GM12865 (cell line): ENCODE measurements at regions not wholly inside any gene's neighbourhood (a gene's known extent, or its start where the extent isn't known, plus 50 kb on each side); places are given as distances from the start of the nearest gene placed in this dataset.

Experiments used
- DNase-seq: peaks from one replicate; pipeline ENCODE4 v3.0.0; 2010; ENCODE audit warnings: low read depth
- H3K4me3 ChIP-seq: 2 replicates; pipeline ENCODE4 v1.5.1; 2011; ENCODE audit warnings: mild to moderate bottlenecking, low read depth, low read length, control low read depth
- CTCF ChIP-seq: IDR thresholded peaks from 2 replicates; pipeline ENCODE4 v1.5.1; 2011; ENCODE audit warnings: low read length, control low read depth, low read depth, inconsistent platforms; ENCODE audit not compliant: insufficient read depth; ENCODE audit errors: missing control alignments

- TF ChIP-seq CTCF, result no peak
- H3K4me3 ChIP-seq, result no peak overlapping the region
- DNase-seq, result no peak
Measured at GRCh38 chr13:56015919-56016318, 1124.8 kb upstream of the PRR20A start.

GRCh38 chr13:56019606-56020005 is 1121.1 kb upstream of the PRR20A start:
- no peak overlapping the region for H3K4me3 ChIP-seq
- TF ChIP-seq CTCF, result no peak
- no peak for DNase-seq

- no peak for DNase-seq
- no peak for TF ChIP-seq CTCF
- no peak overlapping the region for H3K4me3 ChIP-seq
Measured at GRCh38 chr13:56020425-56020824, 1120.3 kb upstream of the PRR20A start.

- no peak overlapping the region for H3K4me3 ChIP-seq
- no peak for DNase-seq
- TF ChIP-seq CTCF, result no peak
Measured at GRCh38 chr13:56039992-56040391, 1100.7 kb upstream of the PRR20A start.

- H3K4me3 ChIP-seq, result no peak overlapping the region
- TF ChIP-seq CTCF, result no peak
- DNase-seq, result no peak
Measured at GRCh38 chr13:56066321-56066720, 1074.4 kb upstream of the PRR20A start.

- no peak for TF ChIP-seq CTCF
- no peak overlapping the region for H3K4me3 ChIP-seq
- no peak for DNase-seq
Measured at GRCh38 chr13:56102641-56103040, 1038.1 kb upstream of the PRR20A start.

GRCh38 chr13:56110751-56111150 is 1030.0 kb upstream of the PRR20A start:
- H3K4me3 ChIP-seq, result no peak overlapping the region
- DNase-seq, result no peak
- TF ChIP-seq CTCF, result no peak
